ENCODE measurements at regions not wholly inside any gene's neighbourhood (a gene's known extent, or its start where the extent isn't known, plus 50 kb on each side); places are given as distances from the start of the nearest gene placed in this dataset.

- no peak overlapping the region for H3K27ac ChIP-seq (ENCODE audit: poor library complexity, severe bottlenecking)
- no peaks in the 10 kb centered on the region for H3K9me3 ChIP-seq (ENCODE audit: severe bottlenecking)
- no peak overlapping the region for H3K4me3 ChIP-seq (ENCODE audit: severe bottlenecking)
- no peaks in the 10 kb centered on the region for H3K27me3 ChIP-seq (ENCODE audit: insufficient read depth, poor library complexity, severe bottlenecking)
- no peaks in the 10 kb centered on the region for H3K36me3 ChIP-seq (ENCODE audit: low read depth)
- no peaks in the 10 kb centered on the region for H3K4me1 ChIP-seq (ENCODE audit: insufficient read depth, poor library complexity, severe bottlenecking)
- no peak for TF ChIP-seq CTCF (IDR thresholded peaks at IDR 0.05; ENCODE audit: poor library complexity, severe bottlenecking)
- DNase-seq (ENCODE audit: low spot score) (no peak), ATAC-seq (ENCODE audit: low read depth) (no peak)
Observed at GRCh38 chr7:84462259-84462658, 267.7 kb upstream of the SEMA3A start.

GRCh38 chr7:84461093-84461492 lies 266.5 kb upstream of the SEMA3A start:
- no peak overlapping the region for H3K4me3 ChIP-seq (ENCODE audit: severe bottlenecking)
- H3K4me1 ChIP-seq (ENCODE audit: insufficient read depth, poor library complexity, severe bottlenecking), result no peaks in the 10 kb centered on the region
- no peak overlapping the region for H3K27ac ChIP-seq (ENCODE audit: poor library complexity, severe bottlenecking)
- H3K27me3 ChIP-seq (ENCODE audit: insufficient read depth, poor library complexity, severe bottlenecking), result no peaks in the 10 kb centered on the region
- DNase-seq (ENCODE audit: low spot score) (no peak), ATAC-seq (ENCODE audit: low read depth) (no peak)
- no peaks in the 10 kb centered on the region for H3K9me3 ChIP-seq (ENCODE audit: severe bottlenecking)
- H3K36me3 ChIP-seq (ENCODE audit: low read depth), result no peaks in the 10 kb centered on the region
- no peak for TF ChIP-seq CTCF (IDR thresholded peaks at IDR 0.05; ENCODE audit: poor library complexity, severe bottlenecking)

GRCh38 chr7:84455788-84456187 lies 261.2 kb upstream of the SEMA3A start:
- peak; percentile 23; the same call in 1 of the 3 replicates for ATAC-seq (ENCODE audit: low read depth)

GRCh38 chr7:84454174-84454959 lies 259.8 kb upstream of the SEMA3A start:
- Histone ChIP-seq H3K4me3 (ENCODE audit: severe bottlenecking) (no peak overlapping the region), H3K27ac (ENCODE audit: poor library complexity, severe bottlenecking) (no peak overlapping the region), H3K36me3 (ENCODE audit: low read depth) (no peaks in the 10 kb centered on the region), H3K27me3 (ENCODE audit: insufficient read depth, poor library complexity, severe bottlenecking) (no peaks in the 10 kb centered on the region), H3K9me3 (ENCODE audit: severe bottlenecking) (no peaks in the 10 kb centered on the region), H3K4me1 (ENCODE audit: insufficient read depth, poor library complexity, severe bottlenecking) (no peaks in the 10 kb centered on the region)
- DNase-seq (ENCODE audit: low spot score) (no peak), ATAC-seq (ENCODE audit: low read depth) (no peak)
- TF ChIP-seq CTCF (IDR thresholded peaks at IDR 0.05; ENCODE audit: poor library complexity, severe bottlenecking), result peak; percentile 56

More at GRCh38 chr7:84455788-84456187, 261.2 kb upstream of the SEMA3A start:
- H3K36me3 ChIP-seq (ENCODE audit: low read depth), result no peaks in the 10 kb centered on the region
- no peak overlapping the region for H3K27ac ChIP-seq (ENCODE audit: poor library complexity, severe bottlenecking)
- no peaks in the 10 kb centered on the region for H3K27me3 ChIP-seq (ENCODE audit: insufficient read depth, poor library complexity, severe bottlenecking)
- H3K4me3 ChIP-seq (ENCODE audit: severe bottlenecking), result no peak overlapping the region
- no peak for DNase-seq (ENCODE audit: low spot score)
- H3K9me3 ChIP-seq (ENCODE audit: severe bottlenecking), result no peaks in the 10 kb centered on the region
- no peak for TF ChIP-seq CTCF (IDR thresholded peaks at IDR 0.05; ENCODE audit: poor library complexity, severe bottlenecking)
- H3K4me1 ChIP-seq (ENCODE audit: insufficient read depth, poor library complexity, severe bottlenecking), result no peaks in the 10 kb centered on the region

- Histone ChIP-seq H3K27me3 (ENCODE audit: insufficient read depth, poor library complexity, severe bottlenecking) (no peaks in the 10 kb centered on the region), H3K27ac (ENCODE audit: poor library complexity, severe bottlenecking) (no peak overlapping the region), H3K9me3 (ENCODE audit: severe bottlenecking) (no peaks in the 10 kb centered on the region), H3K4me1 (ENCODE audit: insufficient read depth, poor library complexity, severe bottlenecking) (no peaks in the 10 kb centered on the region), H3K36me3 (ENCODE audit: low read depth) (no peaks in the 10 kb centered on the region), H3K4me3 (ENCODE audit: severe bottlenecking) (no peak overlapping the region)
- ATAC-seq (ENCODE audit: low read depth) (no peak), DNase-seq (ENCODE audit: low spot score) (no peak)
- TF ChIP-seq CTCF (IDR thresholded peaks at IDR 0.05; ENCODE audit: poor library complexity, severe bottlenecking), result no peak
Observed at GRCh38 chr7:84452618-84453017, 258.0 kb upstream of the SEMA3A start.

All from RWPE2 (cell line).